ENCODE measurements at regions not wholly inside any gene's neighbourhood (a gene's known extent, or its start where the extent isn't known, plus 50 kb on each side); places are given as distances from the start of the nearest gene placed in this dataset.
A peak's percentile ranks its signal among the peaks of the same experiment; 100 is the strongest.

DNA sequence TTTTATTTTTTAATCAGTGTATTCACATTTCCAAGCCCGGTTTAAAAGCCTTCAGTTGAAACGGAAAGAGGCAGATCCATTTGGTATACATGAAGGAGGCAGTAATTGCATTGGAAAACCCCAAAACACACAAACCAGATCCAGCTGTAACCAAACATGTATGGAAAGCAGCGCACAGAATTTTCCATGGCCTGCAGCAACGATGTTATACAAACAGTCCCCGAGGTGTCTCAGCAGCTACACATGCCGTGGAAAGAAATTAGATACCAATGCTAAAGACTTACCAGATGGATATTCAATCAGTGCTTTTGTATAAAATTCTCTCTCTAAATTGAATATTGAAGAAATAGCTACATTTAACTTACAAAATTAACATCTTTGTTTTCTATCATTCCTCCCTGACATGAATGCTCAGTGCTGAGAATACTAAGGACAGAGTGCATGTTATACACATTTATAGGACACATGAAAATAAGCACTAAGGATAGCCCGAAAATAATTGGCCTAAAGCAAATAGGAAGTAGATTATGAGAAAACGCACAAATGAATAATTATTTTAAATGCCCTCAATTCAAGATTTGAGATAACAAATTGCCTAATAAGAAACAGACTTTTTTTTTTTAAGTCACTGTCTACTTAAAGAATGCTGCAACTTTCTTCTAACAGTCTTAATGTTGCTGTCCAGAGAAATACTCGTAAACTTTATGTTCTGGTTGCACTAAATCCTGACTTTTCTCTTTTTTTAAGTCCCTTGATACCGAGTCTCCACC, 713.1 kb downstream of the HDGFL1 start:
- TF ChIP-seq, protein P1, sequence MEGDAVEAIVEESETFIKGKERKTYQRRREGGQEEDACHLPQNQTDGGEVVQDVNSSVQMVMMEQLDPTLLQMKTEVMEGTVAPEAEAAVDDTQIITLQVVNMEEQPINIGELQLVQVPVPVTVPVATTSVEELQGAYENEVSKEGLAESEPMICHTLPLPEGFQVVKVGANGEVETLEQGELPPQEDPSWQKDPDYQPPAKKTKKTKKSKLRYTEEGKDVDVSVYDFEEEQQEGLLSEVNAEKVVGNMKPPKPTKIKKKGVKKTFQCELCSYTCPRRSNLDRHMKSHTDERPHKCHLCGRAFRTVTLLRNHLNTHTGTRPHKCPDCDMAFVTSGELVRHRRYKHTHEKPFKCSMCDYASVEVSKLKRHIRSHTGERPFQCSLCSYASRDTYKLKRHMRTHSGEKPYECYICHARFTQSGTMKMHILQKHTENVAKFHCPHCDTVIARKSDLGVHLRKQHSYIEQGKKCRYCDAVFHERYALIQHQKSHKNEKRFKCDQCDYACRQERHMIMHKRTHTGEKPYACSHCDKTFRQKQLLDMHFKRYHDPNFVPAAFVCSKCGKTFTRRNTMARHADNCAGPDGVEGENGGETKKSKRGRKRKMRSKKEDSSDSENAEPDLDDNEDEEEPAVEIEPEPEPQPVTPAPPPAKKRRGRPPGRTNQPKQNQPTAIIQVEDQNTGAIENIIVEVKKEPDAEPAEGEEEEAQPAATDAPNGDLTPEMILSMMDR (IDR thresholded peaks at IDR 0.05) = no peak
- DNase-seq (ENCODE audit: extremely low spot score, unreplicated experiment) = no peak
- Mint-ChIP-seq H3K27me3 (ENCODE audit: unreplicated experiment) (no peaks in the 10 kb centered on the region), H3K36me3 (ENCODE audit: unreplicated experiment) (no peaks in the 10 kb centered on the region), H3K4me1 (ENCODE audit: unreplicated experiment) (peaks cover 34% of the 10 kb centered on the region), H3K4me3 (ENCODE audit: unreplicated experiment) (peak overlapping the region; percentile 39), H3K27ac (ENCODE audit: unreplicated experiment) (peak overlapping the region; percentile 87), H3K9me3 (ENCODE audit: unreplicated experiment) (no peaks in the 10 kb centered on the region)

DNA sequence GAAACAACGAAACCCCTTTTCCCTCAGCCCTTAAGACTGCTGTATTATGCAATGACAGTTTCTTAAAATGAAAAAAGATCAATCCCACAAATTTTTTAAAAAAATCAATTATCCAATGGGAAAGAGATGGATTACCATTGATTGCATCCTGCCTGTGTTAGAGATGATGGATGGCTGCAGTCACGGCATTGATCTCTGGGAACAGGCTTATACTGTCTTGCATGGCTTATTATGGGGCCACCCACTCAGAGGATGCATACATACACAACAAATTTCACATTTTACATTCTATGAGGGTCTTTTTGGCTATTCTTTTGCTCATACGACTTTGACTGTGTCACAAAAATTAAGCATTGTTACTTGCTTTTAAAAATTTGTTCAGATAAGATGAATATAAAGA, 724.3 kb downstream of the HDGFL1 start:
- no peak overlapping the region for H3K27ac Mint-ChIP-seq (ENCODE audit: unreplicated experiment)
- H3K36me3 Mint-ChIP-seq (ENCODE audit: unreplicated experiment) = no peaks in the 10 kb centered on the region
- no peak for DNase-seq (ENCODE audit: extremely low spot score, unreplicated experiment)
- peaks cover 3% of the 10 kb centered on the region for H3K9me3 Mint-ChIP-seq (ENCODE audit: unreplicated experiment)
- TF ChIP-seq, protein P1 (IDR thresholded peaks at IDR 0.05) = no peak
- no peaks in the 10 kb centered on the region for H3K4me1 Mint-ChIP-seq (ENCODE audit: unreplicated experiment)
- no peaks in the 10 kb centered on the region for H3K27me3 Mint-ChIP-seq (ENCODE audit: unreplicated experiment)
- H3K4me3 Mint-ChIP-seq (ENCODE audit: unreplicated experiment) = no peak overlapping the region

DNA sequence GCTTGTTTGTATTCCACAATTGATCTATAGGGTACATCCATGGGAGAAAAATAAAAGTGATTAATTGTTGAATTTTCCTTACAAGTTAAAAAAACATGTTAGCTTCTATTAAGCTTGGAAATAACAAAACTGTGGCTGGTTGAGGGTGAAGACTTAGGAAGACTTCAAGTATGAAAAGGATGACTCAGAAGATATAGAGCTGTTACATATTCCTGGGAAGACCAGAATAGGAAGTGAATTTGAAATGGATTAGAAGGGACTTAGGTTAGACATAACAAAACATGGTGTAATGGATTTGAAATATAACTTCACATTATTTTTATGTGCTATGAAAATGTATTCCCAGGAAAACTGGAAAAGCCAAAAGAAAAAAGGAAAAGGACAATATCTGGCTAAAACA, 732.2 kb downstream of the HDGFL1 start:
- Mint-ChIP-seq H3K4me1 (ENCODE audit: unreplicated experiment) (peaks cover 13% of the 10 kb centered on the region), H3K27ac (ENCODE audit: unreplicated experiment) (no peak overlapping the region), H3K27me3 (ENCODE audit: unreplicated experiment) (no peaks in the 10 kb centered on the region), H3K36me3 (ENCODE audit: unreplicated experiment) (no peaks in the 10 kb centered on the region), H3K9me3 (ENCODE audit: unreplicated experiment) (peaks cover 10% of the 10 kb centered on the region), H3K4me3 (ENCODE audit: unreplicated experiment) (no peak overlapping the region)
- TF ChIP-seq, protein P1 (IDR thresholded peaks at IDR 0.05) = no peak
- DNase-seq (ENCODE audit: extremely low spot score, unreplicated experiment) = no peak

DNA sequence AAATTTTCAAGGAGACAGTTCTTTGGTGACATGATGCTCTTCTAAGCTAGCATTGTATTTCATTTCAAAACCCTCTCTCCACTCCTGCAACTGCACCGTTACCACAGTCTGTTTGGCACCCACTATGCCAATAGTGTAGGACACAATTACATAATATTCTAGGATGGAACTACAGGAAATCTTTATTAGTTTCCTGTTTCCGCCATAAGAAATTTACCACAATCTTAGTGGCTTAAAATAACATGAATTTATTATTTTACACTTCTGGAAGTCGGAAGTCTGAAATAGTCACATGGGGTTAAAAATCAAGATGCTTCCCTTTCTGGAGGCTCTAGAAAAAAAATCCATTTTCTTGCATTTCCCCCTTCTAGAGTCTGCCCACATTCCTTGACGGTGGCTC, 733.1 kb downstream of the HDGFL1 start:
- DNase-seq (ENCODE audit: extremely low spot score, unreplicated experiment) = no peak
- TF ChIP-seq, protein P1 (IDR thresholded peaks at IDR 0.05) = no peak
- H3K27me3 Mint-ChIP-seq (ENCODE audit: unreplicated experiment) = no peaks in the 10 kb centered on the region
- no peak overlapping the region for H3K27ac Mint-ChIP-seq (ENCODE audit: unreplicated experiment)
- H3K36me3 Mint-ChIP-seq (ENCODE audit: unreplicated experiment) = no peaks in the 10 kb centered on the region
- no peak overlapping the region for H3K4me3 Mint-ChIP-seq (ENCODE audit: unreplicated experiment)
- peaks cover 13% of the 10 kb centered on the region for H3K4me1 Mint-ChIP-seq (ENCODE audit: unreplicated experiment)
- peaks cover 10% of the 10 kb centered on the region for H3K9me3 Mint-ChIP-seq (ENCODE audit: unreplicated experiment)

DNA sequence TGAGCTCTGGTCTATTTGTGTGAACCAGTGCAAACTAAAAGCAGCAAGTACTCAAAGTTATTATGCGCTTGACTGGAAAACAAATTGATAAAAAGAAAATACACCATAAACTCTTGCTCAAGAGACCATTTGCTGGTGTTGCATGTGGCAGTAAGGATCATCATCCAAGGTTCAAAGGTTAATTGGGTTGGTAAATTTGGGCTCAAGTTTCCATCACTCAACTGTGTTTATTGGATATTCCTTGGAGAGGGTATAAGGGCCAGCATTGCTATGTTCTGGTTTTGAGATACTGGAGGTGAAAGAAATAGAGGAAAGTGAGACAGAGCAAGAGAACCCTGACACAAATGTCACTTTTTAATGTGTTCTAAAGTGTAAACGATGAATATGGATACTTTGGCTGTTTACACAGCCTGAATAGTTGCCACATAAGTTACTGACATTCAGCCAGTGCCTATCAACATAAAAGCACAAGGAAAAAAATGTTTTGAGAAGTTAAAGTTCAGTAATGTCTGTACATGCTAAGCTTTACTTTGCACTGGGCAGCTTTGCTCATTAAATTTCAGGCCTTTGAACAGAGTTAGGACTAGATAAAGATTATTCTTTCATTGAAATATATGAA, 736.1 kb downstream of the HDGFL1 start:
- Mint-ChIP-seq H3K27ac (ENCODE audit: unreplicated experiment) (no peak overlapping the region), H3K36me3 (ENCODE audit: unreplicated experiment) (no peaks in the 10 kb centered on the region), H3K27me3 (ENCODE audit: unreplicated experiment) (no peaks in the 10 kb centered on the region), H3K4me3 (ENCODE audit: unreplicated experiment) (no peak overlapping the region), H3K9me3 (ENCODE audit: unreplicated experiment) (peaks cover 18% of the 10 kb centered on the region), H3K4me1 (ENCODE audit: unreplicated experiment) (peaks cover 13% of the 10 kb centered on the region)
- no peak for DNase-seq (ENCODE audit: extremely low spot score, unreplicated experiment)
- TF ChIP-seq, protein P1 (IDR thresholded peaks at IDR 0.05) = no peak

All from osteocyte (in vitro differentiated cells).